AG20443 (cell line): ENCODE measurements at regions not wholly inside any gene's neighbourhood (a gene's known extent, or its start where the extent isn't known, plus 50 kb on each side); places are given as distances from the start of the nearest gene placed in this dataset.
"Not testable (repeated sequence)": the region's sequence is repeated elsewhere in the genome, so short reads cannot be mapped to it uniquely, and the experiment has no call there.

Source experiments
- DNase-seq: peaks from one replicate; pipeline ENCODE4 v3.0.0; 2012; ENCODE audit warnings: low spot score, mixed read lengths

- no peak for DNase-seq
Measured at GRCh38 chr9:73054091-73054490, 97.6 kb upstream of the ANXA1 start.

- DNase-seq: no peak
Measured at GRCh38 chr9:73053543-73053942, 98.1 kb upstream of the ANXA1 start.

GRCh38 chr9:73050887-73051550 is 98.2 kb upstream of the ALDH1A1 start:
- no peak for DNase-seq

GRCh38 chr9:73050065-73050816 is 97.4 kb upstream of the ALDH1A1 start:
- peak; percentile 29 for DNase-seq

GRCh38 chr9:73049280-73049679 is 96.4 kb upstream of the ALDH1A1 start:
- no peak for DNase-seq

- DNase-seq: no peak
Measured at GRCh38 chr9:73046769-73047168, 93.9 kb upstream of the ALDH1A1 start.

GRCh38 chr9:73044776-73045175 is 91.9 kb upstream of the ALDH1A1 start:
- DNase-seq: not testable (repeated sequence)

- peak; percentile 46 for DNase-seq
Measured at GRCh38 chr9:73042155-73042554, 89.3 kb upstream of the ALDH1A1 start.

- DNase-seq: peak; percentile 40
Measured at GRCh38 chr9:73039271-73040263, 86.7 kb upstream of the ALDH1A1 start.

GRCh38 chr9:73038613-73039012 is 85.8 kb upstream of the ALDH1A1 start:
- DNase-seq: peak; percentile 37

GRCh38 chr9:73038089-73038509 is 85.2 kb upstream of the ALDH1A1 start:
- DNase-seq: no peak

GRCh38 chr9:73037613-73038012 is 84.8 kb upstream of the ALDH1A1 start:
- peak; percentile 13 for DNase-seq

GRCh38 chr9:73034962-73035361 is 82.1 kb upstream of the ALDH1A1 start:
- no peak for DNase-seq

GRCh38 chr9:73031350-73031749 is 78.5 kb upstream of the ALDH1A1 start:
- no peak for DNase-seq

- no peak for DNase-seq
Measured at GRCh38 chr9:73030370-73031030, 77.6 kb upstream of the ALDH1A1 start.

GRCh38 chr9:73029346-73029745 is 76.5 kb upstream of the ALDH1A1 start:
- no peak for DNase-seq

- no peak for DNase-seq
Measured at GRCh38 chr9:73026375-73026774, 73.5 kb upstream of the ALDH1A1 start.

- no peak for DNase-seq
Measured at GRCh38 chr9:73024601-73025034, 71.8 kb upstream of the ALDH1A1 start.

GRCh38 chr9:73023025-73023541 is 70.2 kb upstream of the ALDH1A1 start:
- DNase-seq: peak; percentile 63

GRCh38 chr9:73022353-73022752 is 69.5 kb upstream of the ALDH1A1 start:
- no peak for DNase-seq

GRCh38 chr9:73020877-73021276 is 68.0 kb upstream of the ALDH1A1 start:
- no peak for DNase-seq

- DNase-seq: no peak
Measured at GRCh38 chr9:73014011-73014410, 61.2 kb upstream of the ALDH1A1 start.
